GM12878 (cell line): ENCODE measurements at regions not wholly inside any gene's neighbourhood (a gene's known extent, or its start where the extent isn't known, plus 50 kb on each side); places are given as distances from the start of the nearest gene placed in this dataset.
A peak's percentile ranks its signal among the peaks of the same experiment; 100 is the strongest.

Experiments
- ATF2 ChIP-seq: IDR thresholded peaks from 2 replicates; pipeline ENCODE4 v1.6.1; 2012; ENCODE audit warnings: low read length, inconsistent platforms
- BACH1 ChIP-seq: fragments of 450-650 bp; IDR thresholded peaks from 2 replicates; pipeline ENCODE4 v1.6.1; 2017; ENCODE audit warnings: mild to moderate bottlenecking, borderline replicate concordance
- BCL3 ChIP-seq: IDR thresholded peaks from 2 replicates; pipeline ENCODE4 v1.6.1; 2011; ENCODE audit warnings: borderline replicate concordance, low read depth, mild to moderate bottlenecking, moderate library complexity, low read length; ENCODE audit not compliant: insufficient read depth, poor library complexity, severe bottlenecking
- CBX5 ChIP-seq: sonication (generic); IDR thresholded peaks from 2 replicates; pipeline ENCODE4 v1.6.1; 2016; ENCODE audit warnings: low read depth, moderate library complexity, mild to moderate bottlenecking, inconsistent platforms
- DPF2 ChIP-seq: fragments of 450-650 bp; IDR thresholded peaks from 2 replicates; pipeline ENCODE4 v1.6.1; 2017; ENCODE audit warnings: mild to moderate bottlenecking
- EP300 ChIP-seq, 2 experiments: fragments of 150-350 bp in 1 of 2; IDR thresholded peaks; 2 replicates each; pipeline ENCODE4 v1.6.1; 2011 to 2012; ENCODE audit warnings: low read depth in 2 of 2, low read length in 2 of 2, borderline replicate concordance in 1 of 2, improper control_type of control experiment in 1 of 2, inconsistent platforms in 1 of 2; ENCODE audit not compliant: control insufficient read depth in 1 of 2
- IRF4 ChIP-seq: IDR thresholded peaks from 2 replicates; pipeline ENCODE4 v1.6.1; 2011; ENCODE audit warnings: low read depth, low read length
- JUNB ChIP-seq: IDR thresholded peaks from 2 replicates; pipeline ENCODE4 v1.6.1; 2016; ENCODE audit warnings: antibody characterized with exemption, mild to moderate bottlenecking
- MAX ChIP-seq: IDR thresholded peaks from 2 replicates; pipeline ENCODE4 v1.6.1; 2012; ENCODE audit warnings: low read depth, low read length, improper control_type of control experiment
- MTA3 ChIP-seq: IDR thresholded peaks from 2 replicates; pipeline ENCODE4 v1.6.1; 2012; ENCODE audit warnings: low read length, inconsistent platforms, borderline replicate concordance
- NR2C2 ChIP-seq: IDR thresholded peaks from 2 replicates; pipeline ENCODE4 v1.6.1; 2011; ENCODE audit warnings: borderline replicate concordance, low read depth; ENCODE audit not compliant: control insufficient read depth, insufficient read length
- PAX8 ChIP-seq: fragments of 450-650 bp; IDR thresholded peaks from 2 replicates; pipeline ENCODE4 v1.6.1; 2017; ENCODE audit warnings: mild to moderate bottlenecking, moderate library complexity
- RBBP5 ChIP-seq: fragments of 200-600 bp; sonication (generic); conservative IDR thresholded peaks from 2 replicates; pipeline ENCODE4 v1.6.1; 2016
- RELB ChIP-seq: fragments of 450-650 bp; IDR thresholded peaks from 2 replicates; pipeline ENCODE4 v1.6.1; 2017; ENCODE audit warnings: low read depth, mild to moderate bottlenecking, moderate library complexity
- RFX5 ChIP-seq: IDR thresholded peaks from 2 replicates; pipeline ENCODE4 v1.6.1; 2011; ENCODE audit warnings: low read depth, low read length, improper control_type of control experiment
- RUNX3 ChIP-seq: IDR thresholded peaks from 2 replicates; pipeline ENCODE4 v1.6.1; 2012; ENCODE audit warnings: low read length, inconsistent platforms
- SIX5 ChIP-seq: IDR thresholded peaks from 2 replicates; pipeline ENCODE4 v1.6.1; 2011; ENCODE audit warnings: mild to moderate bottlenecking, low read depth, low read length, moderate library complexity; ENCODE audit not compliant: severe bottlenecking
- SMAD5 ChIP-seq: IDR thresholded peaks from 2 replicates; pipeline ENCODE4 v1.6.1; 2016; ENCODE audit warnings: antibody characterized with exemption, low read depth
- STAT3 ChIP-seq: IDR thresholded peaks from 2 replicates; pipeline ENCODE4 v1.6.1; 2011; ENCODE audit warnings: low read depth, low read length, improper control_type of control experiment
- TCF3 ChIP-seq: IDR thresholded peaks from 2 replicates; pipeline ENCODE4 v1.6.1; 2012; ENCODE audit warnings: low read depth, mild to moderate bottlenecking, low read length, borderline replicate concordance; ENCODE audit not compliant: insufficient read depth
- TCF7 ChIP-seq: IDR thresholded peaks from 2 replicates; pipeline ENCODE4 v1.6.1; 2014; ENCODE audit warnings: antibody characterized with exemption, borderline replicate concordance
- ZBTB40 ChIP-seq: fragments of 450-650 bp; IDR thresholded peaks from 2 replicates; pipeline ENCODE4 v1.6.1; 2016; ENCODE audit warnings: mild to moderate bottlenecking, moderate library complexity, borderline replicate concordance

GRCh38 chr3:30475038-30475808 lies 131.2 kb upstream of the TGFBR2 start (continued):
- TF ChIP-seq TCF7 (no peak), PAX8 (no peak), CBX5 (no peak), BACH1 (no peak), SIX5 (no peak), RUNX3 (peak; percentile 73), DPF2 (peak; percentile 75; the same call in 1 of the 2 replicates), NR2C2 (no peak), EP300 (IDR thresholded peaks at IDR 0.05; ENCODE audit: borderline replicate concordance in 1 of 2, control insufficient read depth in 1 of 2, low read depth in 2 of 2, low read length in 2 of 2) (no peak), BCL3 (peak; percentile 44), IRF4 (0 out of 2 replicates have a peak, but pooled peaks have one; percentile 13), RELB (peak; percentile 78), MAX (no peak), ZBTB40 (no peak), SMAD5 (no peak), JUNB (peak; percentile 47; the same call in 1 of the 2 replicates), TCF3 (no peak), RBBP5 (no peak), RFX5 (no peak), STAT3 (no peak), ATF2 (peak; percentile 55; the same call in 1 of the 2 replicates), MTA3 (peak; percentile 55; the same call in 1 of the 2 replicates)
